ENCODE measurements at regions not wholly inside any gene's neighbourhood (a gene's known extent, or its start where the extent isn't known, plus 50 kb on each side); places are given as distances from the start of the nearest gene placed in this dataset.

GRCh38 chr3:95240395-95240794 is 1177.5 kb downstream of the NSUN3 start:
- TF ChIP-seq CTCF (IDR thresholded peaks at IDR 0.05; ENCODE audit: poor library complexity, severe bottlenecking) (no peak), EP300 (conservative IDR thresholded peaks at IDR 0.05; ENCODE audit: poor library complexity, severe bottlenecking) (no peak), TAF1 (IDR thresholded peaks at IDR 0.05; ENCODE audit: low read depth) (no peak), POLR2AphosphoS5 (IDR thresholded peaks at IDR 0.05) (no peak), EZH2 (IDR thresholded peaks at IDR 0.05; ENCODE audit: borderline replicate concordance, insufficient read depth, low read length, poor library complexity, severe bottlenecking) (no peak), RAD21 (conservative IDR thresholded peaks at IDR 0.05) (no peak)
